H1 (cell line): ENCODE measurements at regions not wholly inside any gene's neighbourhood (a gene's known extent, or its start where the extent isn't known, plus 50 kb on each side); places are given as distances from the start of the nearest gene placed in this dataset.

ENCODE experiments used
- CTCF ChIA-PET: fragments of 300-600 bp; sonication (Branson Sonifier 250); formaldehyde crosslinking; loops from one replicate; lab custom pipeline; 2021; ENCODE audit not compliant: partially characterized antibody; lab: Charles Lee
- POLR2A ChIA-PET: fragments of 300-600 bp; sonication (Branson Sonifier 250); formaldehyde crosslinking; loops from one replicate; lab custom pipeline; 2021; ENCODE audit warnings: inconsistent platforms; ENCODE audit not compliant: partially characterized antibody; lab: Charles Lee
- DNase-seq, 2 experiments: peaks; one replicate each; pipeline versions ENCODE4 v3.0.0 to v3.0.0-alpha.2; 2010 to 2022; ENCODE audit warnings: low spot score in 2 of 2, low read depth in 1 of 2, mixed read lengths in 1 of 2
- FAIRE-seq: peaks from 2 replicates; lab custom pipeline; 2011; peaks lifted over from hg19 to GRCh38; lab: Jason Lieb, UNC
- H2AFZ ChIP-seq: 2 replicates; pipeline ENCODE4 v1.8.1; 2012; ENCODE audit warnings: low read length, inconsistent platforms
- H2AK5ac ChIP-seq: 2 replicates; pipeline ENCODE4 v1.6.1; 2013; ENCODE audit warnings: low read depth, low read length
- H2BK120ac ChIP-seq: replicated peaks from 2 replicates; pipeline ENCODE3; 2013; ENCODE audit warnings: low read depth, low read length, inconsistent platforms
- H2BK12ac ChIP-seq: 2 replicates; pipeline ENCODE4 v1.6.1; 2013; ENCODE audit warnings: low read depth, low read length
- H2BK15ac ChIP-seq: 2 replicates; pipeline ENCODE4 v1.6.1; 2013; ENCODE audit warnings: low read length
- H2BK20ac ChIP-seq: 2 replicates; pipeline ENCODE4 v1.6.1; 2013; ENCODE audit warnings: low read length
- H2BK5ac ChIP-seq: 2 replicates; pipeline ENCODE4 v1.6.1; 2013; ENCODE audit warnings: low read depth, low read length
- H3K14ac ChIP-seq: 2 replicates; pipeline ENCODE4 v1.6.1; 2013; ENCODE audit warnings: inconsistent platforms; ENCODE audit not compliant: insufficient read length
- H3K18ac ChIP-seq: 2 replicates; pipeline ENCODE4 v1.6.1; 2013; ENCODE audit warnings: low read length; ENCODE audit errors: extremely low read depth
- H3K23ac ChIP-seq: 2 replicates; pipeline ENCODE4 v1.6.1; 2013; ENCODE audit warnings: inconsistent platforms; ENCODE audit not compliant: insufficient read length
- H3K23me2 ChIP-seq: 2 replicates; pipeline ENCODE4 v1.6.1; 2013; ENCODE audit warnings: low read depth, low read length
- H3K27ac ChIP-seq: 2 replicates; pipeline ENCODE4 v1.6.1; 2011; ENCODE audit warnings: low read depth, low read length, inconsistent platforms
- H3K27me3 ChIP-seq, 4 experiments: replicated peaks in 1 of 4; 1 replicate in 1 of 4; 2 replicates in 3 of 4; pipeline versions ENCODE4 v1.6.1 to v1.8.1; 2011 to 2013; ENCODE audit warnings: low read length in 3 of 4, mild to moderate bottlenecking in 3 of 4, inconsistent platforms in 2 of 4, mixed read lengths in 2 of 4, moderate library complexity in 1 of 4; ENCODE audit not compliant: control insufficient read depth in 3 of 4, insufficient read depth in 3 of 4; ENCODE audit errors: extremely low read depth in 1 of 4
- H3K36me3 ChIP-seq, 4 experiments: 2 replicates each; pipeline versions ENCODE4 v1.6.1 to v1.8.1; 2011 to 2013; ENCODE audit warnings: mild to moderate bottlenecking in 4 of 4, low read length in 3 of 4, moderate library complexity in 2 of 4, control low read depth in 1 of 4, inconsistent platforms in 1 of 4; ENCODE audit not compliant: insufficient read depth in 4 of 4, control insufficient read depth in 2 of 4
- H3K4ac ChIP-seq: replicated peaks from 2 replicates; pipeline ENCODE3; 2013; ENCODE audit warnings: low read length, low read depth, mixed read lengths, inconsistent platforms; ENCODE audit not compliant: insufficient read length
- H3K4me1 ChIP-seq, 4 experiments: replicated peaks in 1 of 4; 1 replicate in 1 of 4; 2 replicates in 3 of 4; pipeline versions ENCODE4 v1.6.1 to v1.8.1; 2011 to 2013; ENCODE audit warnings: low read length in 3 of 4, inconsistent platforms in 2 of 4, mixed read lengths in 1 of 4; ENCODE audit not compliant: insufficient read depth in 4 of 4, control insufficient read depth in 3 of 4
- H3K4me2 ChIP-seq, 2 experiments: 2 replicates each; pipeline versions ENCODE4 v1.6.1 to v1.8.1; 2011 to 2013; ENCODE audit warnings: low read depth in 2 of 2, low read length in 2 of 2, control low read depth in 1 of 2, inconsistent platforms in 1 of 2, mild to moderate bottlenecking in 1 of 2; ENCODE audit not compliant: insufficient read depth in 1 of 2
- H3K4me3 ChIP-seq, 4 experiments: fragments of 200-600, 300-600 bp in 1 of 4; sonication (generic), shearing (Covaris generic), sonication (Bioruptor Twin) in 1 of 4; 2 replicates each; pipeline versions ENCODE4 v1.5.1 to v1.8.1; 2011 to 2016; ENCODE audit warnings: low read length in 4 of 4, low read depth in 3 of 4, control low read depth in 2 of 4, inconsistent platforms in 2 of 4, mild to moderate bottlenecking in 2 of 4, mixed read lengths in 1 of 4, moderate library complexity in 1 of 4; ENCODE audit not compliant: insufficient read depth in 2 of 4; ENCODE audit errors: extremely low read depth in 1 of 4
- H3K56ac ChIP-seq: replicated peaks from 2 replicates; pipeline ENCODE3; 2013; ENCODE audit warnings: low read depth, mild to moderate bottlenecking, mixed read lengths, low read length, inconsistent platforms; ENCODE audit not compliant: insufficient read length
- H3K79me1 ChIP-seq: 2 replicates; pipeline ENCODE4 v1.6.1; 2013; ENCODE audit warnings: low read depth, low read length, control low read depth
- H3K79me2 ChIP-seq, 2 experiments: 2 replicates each; pipeline versions ENCODE4 v1.6.1 to v1.8.1; 2012 to 2013; ENCODE audit warnings: low read length in 2 of 2, mild to moderate bottlenecking in 2 of 2, inconsistent platforms in 1 of 2; ENCODE audit not compliant: insufficient read depth in 2 of 2, control insufficient read depth in 1 of 2
- H3K9ac ChIP-seq, 4 experiments: replicated peaks in 1 of 4; 1 replicate in 1 of 4; 2 replicates in 3 of 4; pipeline versions ENCODE4 v1.6.1 to v1.8.1; 2011 to 2013; ENCODE audit warnings: low read depth in 3 of 4, low read length in 3 of 4, control low read depth in 2 of 4, mild to moderate bottlenecking in 2 of 4, moderate library complexity in 2 of 4, inconsistent platforms in 1 of 4; ENCODE audit errors: extremely low read depth in 1 of 4
- H3K9me3 ChIP-seq, 2 experiments: 2 replicates each; pipeline versions ENCODE4 v1.6.1 to v1.8.1; 2012 to 2013; ENCODE audit warnings: mild to moderate bottlenecking in 2 of 2, moderate library complexity in 2 of 2, control low read depth in 1 of 2, inconsistent platforms in 1 of 2, low read depth in 1 of 2, low read length in 1 of 2, mixed read lengths in 1 of 2; ENCODE audit not compliant: insufficient read depth in 2 of 2
- H4K20me1 ChIP-seq, 2 experiments: replicated peaks in 1 of 2; 2 replicates each; pipeline versions ENCODE3 to v1.8.1; 2011 to 2013; ENCODE audit warnings: inconsistent platforms in 2 of 2, low read length in 2 of 2, mild to moderate bottlenecking in 1 of 2; ENCODE audit not compliant: insufficient read depth in 2 of 2, control insufficient read depth in 1 of 2
- H4K5ac ChIP-seq: 2 replicates; pipeline ENCODE4 v1.6.1; 2013; ENCODE audit warnings: low read length, low read depth, mixed read lengths, inconsistent platforms; ENCODE audit not compliant: insufficient read length
- H4K8ac ChIP-seq: 2 replicates; pipeline ENCODE4 v1.8.0; 2013; ENCODE audit warnings: mild to moderate bottlenecking, moderate library complexity, low read length, inconsistent platforms; ENCODE audit not compliant: insufficient read depth; ENCODE audit errors: extremely low read depth
- H4K91ac ChIP-seq: replicated peaks from 2 replicates; pipeline ENCODE3; 2013; ENCODE audit warnings: low read length, mixed read lengths, inconsistent platforms; ENCODE audit not compliant: insufficient read length
- EGR1 ChIP-seq: IDR thresholded peaks from 2 replicates; pipeline ENCODE4 v1.6.1; 2011; ENCODE audit warnings: low read depth, low read length, borderline replicate concordance
- NRF1 ChIP-seq: IDR thresholded peaks from 2 replicates; pipeline ENCODE4 v1.6.1; 2011; ENCODE audit warnings: mild to moderate bottlenecking, low read depth, low read length, improper control_type of control experiment
- RBBP5 ChIP-seq: IDR thresholded peaks from 2 replicates; pipeline ENCODE4 v1.7.1; 2012; ENCODE audit warnings: low read depth, mild to moderate bottlenecking, inconsistent platforms, low read length, moderate library complexity, borderline replicate concordance
- SAP30 ChIP-seq: fragments of 300-600 bp; sonication (generic); IDR thresholded peaks from 2 replicates; pipeline ENCODE4 v1.7.1; 2012; ENCODE audit warnings: low read length, moderate library complexity, mild to moderate bottlenecking, inconsistent platforms; ENCODE audit not compliant: insufficient read depth, insufficient replicate concordance
- SIRT6 ChIP-seq: IDR thresholded peaks from one replicate; pipeline ENCODE4 v1.7.1; 2012; ENCODE audit warnings: low read length, inconsistent platforms
- SRF ChIP-seq: IDR thresholded peaks from 2 replicates; pipeline ENCODE4 v1.6.1; 2011; ENCODE audit warnings: mild to moderate bottlenecking, low read depth, low read length, moderate library complexity
- SUZ12 ChIP-seq: fragments of 200-600 bp; sonication (generic); IDR thresholded peaks from 2 replicates; pipeline ENCODE4 v1.6.1; 2012; ENCODE audit warnings: mild to moderate bottlenecking, inconsistent platforms, low read length, moderate library complexity, mixed read lengths
- TAF7 ChIP-seq: optimal IDR thresholded peaks from 2 replicates; pipeline ENCODE3; 2011; ENCODE audit warnings: low read depth, mild to moderate bottlenecking, inconsistent platforms, low read length, moderate library complexity, borderline replicate concordance
- WGBS, 2 experiments: shearing (Covaris generic) in 1 of 2; methylation state at CpG; one replicate each; pipeline versions ENCODE4 v1.1.6 to v1.1.7; 2013 to 2015; ENCODE audit warnings: low lambda C conversion rate in 2 of 2, mixed read lengths in 2 of 2, inconsistent platforms in 1 of 2, low coverage in 1 of 2, missing lambda C conversion rate in 1 of 2; ENCODE audit not compliant: insufficient replicate concordance in 2 of 2, insufficient coverage in 1 of 2, insufficient read length in 1 of 2; ENCODE audit errors: extremely low coverage in 1 of 2, missing lambda C conversion rate in 1 of 2; 5-methylcytosine and 5-hydroxymethylcytosine counted together
- TF ChIP-seq, protein P1 (sequence below): IDR thresholded peaks from 2 replicates; pipeline ENCODE4 v1.6.1; 2012; ENCODE audit warnings: low read length, inconsistent platforms

DNA sequence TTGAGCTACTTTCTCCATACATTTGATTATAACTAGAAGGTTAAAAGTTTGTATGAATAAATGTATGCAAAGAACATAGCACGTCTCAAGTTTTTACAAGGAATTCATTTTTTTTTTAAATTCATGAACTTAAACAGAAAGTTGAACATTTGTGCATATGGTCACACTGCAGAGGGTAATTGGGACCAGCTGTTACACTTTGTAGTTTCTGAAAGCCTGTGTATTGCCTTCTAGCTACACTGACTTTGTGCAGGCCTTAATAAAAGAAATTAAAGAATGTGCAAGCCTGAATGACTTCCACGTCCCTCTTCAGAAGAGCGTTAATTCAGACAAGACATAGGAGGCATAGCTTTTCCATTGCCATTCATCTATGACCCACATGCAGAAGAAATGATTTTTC, 153.1 kb upstream of the PCDH18 start:
- Histone ChIP-seq H3K4me2 (no peak overlapping the region), H3K36me3 (no peaks in the 10 kb centered on the region), H3K27me3 (no peaks in the 10 kb centered on the region), H3K79me2 (no peaks in the 10 kb centered on the region), H3K9me3 (no peaks in the 10 kb centered on the region), H3K18ac (no peak overlapping the region; the same call in 1 of the 2 replicates), H3K4me3 (no peak overlapping the region), H4K8ac (no peak overlapping the region), H4K20me1 (no peaks in the 10 kb centered on the region), H2BK5ac (no peak overlapping the region), H3K14ac (no peak overlapping the region), H3K27ac (no peak overlapping the region), H3K56ac (no peak overlapping the region), H2AFZ (no peak overlapping the region), H2BK12ac (no peak overlapping the region), H3K4ac (no peak overlapping the region), H2BK20ac (no peak overlapping the region), H2AK5ac (no peak overlapping the region), H3K23me2 (no peaks in the 10 kb centered on the region), H3K4me1 (peaks cover 0 to 5% (median 3%) of the 10 kb centered on the region in 4 experiments; a peak in 2 of 7 replicates), H2BK120ac (no peak overlapping the region), H3K9ac (no peak overlapping the region), H4K91ac (no peak overlapping the region), H3K23ac (no peak overlapping the region), H4K5ac (no peak overlapping the region), H2BK15ac (no peak overlapping the region), H3K79me1 (no peaks in the 10 kb centered on the region)
- CTCF ChIA-PET: interaction anchor here (0.7 kb wide), 2 partner anchors 48 to 141 kb away, joined by 3 to 4 read pairs; no protein-coding TSS in a partner anchor
- 87% methylated on average over 3 of the region's 3 CpGs; no CpG with 5 or more reads in 1 of the 2 experiments for WGBS, 2 experiments
- FAIRE-seq: no peak
- POLR2A ChIA-PET: no interaction called here
- no peak for DNase-seq
- no peak for TF ChIP-seq SUZ12
- TF ChIP-seq, protein P1, sequence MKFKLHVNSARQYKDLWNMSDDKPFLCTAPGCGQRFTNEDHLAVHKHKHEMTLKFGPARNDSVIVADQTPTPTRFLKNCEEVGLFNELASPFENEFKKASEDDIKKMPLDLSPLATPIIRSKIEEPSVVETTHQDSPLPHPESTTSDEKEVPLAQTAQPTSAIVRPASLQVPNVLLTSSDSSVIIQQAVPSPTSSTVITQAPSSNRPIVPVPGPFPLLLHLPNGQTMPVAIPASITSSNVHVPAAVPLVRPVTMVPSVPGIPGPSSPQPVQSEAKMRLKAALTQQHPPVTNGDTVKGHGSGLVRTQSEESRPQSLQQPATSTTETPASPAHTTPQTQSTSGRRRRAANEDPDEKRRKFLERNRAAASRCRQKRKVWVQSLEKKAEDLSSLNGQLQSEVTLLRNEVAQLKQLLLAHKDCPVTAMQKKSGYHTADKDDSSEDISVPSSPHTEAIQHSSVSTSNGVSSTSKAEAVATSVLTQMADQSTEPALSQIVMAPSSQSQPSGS: no peak
- TF ChIP-seq SAP30: no peak
- no peak for TF ChIP-seq SIRT6
- TF ChIP-seq TAF7: no peak
- no peak for TF ChIP-seq SRF
- no peak for TF ChIP-seq RBBP5
- no peak for TF ChIP-seq NRF1
- TF ChIP-seq EGR1: no peak
